Spleen (tissue), 7 donors: ENCODE measurements at regions not wholly inside any gene's neighbourhood (a gene's known extent, or its start where the extent isn't known, plus 50 kb on each side); places are given as distances from the start of the nearest gene placed in this dataset.

Experiments
- POLR2A ChIP-seq, 3 donors: fragments of 450-650 bp; IDR thresholded peaks; one replicate each; pipeline ENCODE4 v1.5.1; 2017; ENCODE audit warnings: antibody characterized with exemption in 3 of 3, mild to moderate bottlenecking in 1 of 3
- TF ChIP-seq, protein P1 (sequence below), 11 experiments: fragments of 200-600 bp in 7 of 11; fragments of 450-650 bp in 4 of 11; sonication (generic) in 4 of 11; IDR thresholded peaks in 8 of 11; conservative IDR thresholded peaks in 3 of 11; 1 replicate in 7 of 11; 2 replicates in 4 of 11; pipeline versions ENCODE4 v1.4.0 to v1.8.0; 2016 to 2021; ENCODE audit warnings: antibody characterized with exemption in 11 of 11, inconsistent platforms in 4 of 11, mild to moderate bottlenecking in 1 of 11
- donor health status: DM: no; HTN: no; CAD: no; lungs with moderate emphysema.
- donor health status: DM: no; HTN: no; CAD: no.
- donor health status: DM: no; HTN: no; CAD: no.

DNA sequence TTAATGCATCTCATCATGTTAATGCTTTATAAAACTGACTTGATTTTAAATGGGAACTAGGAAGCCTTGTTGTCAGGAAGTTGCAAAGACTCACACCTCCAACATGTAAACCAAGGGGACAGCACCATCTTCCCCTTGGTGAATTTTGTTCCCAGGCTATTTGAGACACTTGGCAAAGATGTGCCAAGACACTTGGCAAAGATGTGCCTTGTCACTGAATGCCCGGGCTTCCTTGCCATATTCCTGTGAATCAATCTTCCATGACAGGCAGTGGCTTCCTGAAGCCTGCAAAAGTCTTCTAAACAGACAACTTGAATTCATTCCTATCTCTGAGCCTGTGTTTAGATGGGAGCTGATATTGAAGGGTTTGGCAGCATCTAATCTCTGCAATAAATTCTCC, 465.4 kb upstream of the C16orf82 start:
- TF ChIP-seq POLR2A (IDR thresholded peaks at IDR 0.05), result no peak
- TF ChIP-seq, protein P1, sequence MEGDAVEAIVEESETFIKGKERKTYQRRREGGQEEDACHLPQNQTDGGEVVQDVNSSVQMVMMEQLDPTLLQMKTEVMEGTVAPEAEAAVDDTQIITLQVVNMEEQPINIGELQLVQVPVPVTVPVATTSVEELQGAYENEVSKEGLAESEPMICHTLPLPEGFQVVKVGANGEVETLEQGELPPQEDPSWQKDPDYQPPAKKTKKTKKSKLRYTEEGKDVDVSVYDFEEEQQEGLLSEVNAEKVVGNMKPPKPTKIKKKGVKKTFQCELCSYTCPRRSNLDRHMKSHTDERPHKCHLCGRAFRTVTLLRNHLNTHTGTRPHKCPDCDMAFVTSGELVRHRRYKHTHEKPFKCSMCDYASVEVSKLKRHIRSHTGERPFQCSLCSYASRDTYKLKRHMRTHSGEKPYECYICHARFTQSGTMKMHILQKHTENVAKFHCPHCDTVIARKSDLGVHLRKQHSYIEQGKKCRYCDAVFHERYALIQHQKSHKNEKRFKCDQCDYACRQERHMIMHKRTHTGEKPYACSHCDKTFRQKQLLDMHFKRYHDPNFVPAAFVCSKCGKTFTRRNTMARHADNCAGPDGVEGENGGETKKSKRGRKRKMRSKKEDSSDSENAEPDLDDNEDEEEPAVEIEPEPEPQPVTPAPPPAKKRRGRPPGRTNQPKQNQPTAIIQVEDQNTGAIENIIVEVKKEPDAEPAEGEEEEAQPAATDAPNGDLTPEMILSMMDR (IDR thresholded peaks at IDR 0.05 in 8 of 11, conservative IDR thresholded peaks at IDR 0.05 in 3 of 11), result no peak
